ENCODE measurements at regions not wholly inside any gene's neighbourhood (a gene's known extent, or its start where the extent isn't known, plus 50 kb on each side); places are given as distances from the start of the nearest gene placed in this dataset.
"Not testable (repeated sequence)": the region's sequence is repeated elsewhere in the genome, so short reads cannot be mapped to it uniquely, and the experiment has no call there.

- DNase-seq: no peak
Observed at GRCh38 chr2:160736148-160737028, 242.8 kb upstream of the RBMS1 start.

GRCh38 chr2:160737247-160737646 lies 243.6 kb upstream of the RBMS1 start:
- DNase-seq: peak; percentile 69

GRCh38 chr2:160741271-160741670 lies 247.7 kb upstream of the RBMS1 start:
- no peak for DNase-seq

GRCh38 chr2:160741815-160742214 lies 248.2 kb upstream of the RBMS1 start:
- DNase-seq: no peak

GRCh38 chr2:160742667-160743066 lies 249.1 kb upstream of the RBMS1 start:
- DNase-seq: no peak

GRCh38 chr2:160747501-160748170 lies 254.0 kb upstream of the RBMS1 start:
- DNase-seq: no peak

GRCh38 chr2:160751021-160751420 lies 257.4 kb upstream of the RBMS1 start:
- no peak for DNase-seq

- no peak for DNase-seq
Observed at GRCh38 chr2:160752475-160753330, 259.1 kb upstream of the RBMS1 start.

- DNase-seq: no peak
Observed at GRCh38 chr2:160753331-160753654, 259.7 kb upstream of the RBMS1 start.

GRCh38 chr2:160753960-160754359 lies 260.4 kb upstream of the RBMS1 start:
- no peak for DNase-seq

GRCh38 chr2:160756481-160756880 lies 262.9 kb upstream of the RBMS1 start:
- no peak for DNase-seq

GRCh38 chr2:160762493-160763128 lies 269.0 kb upstream of the RBMS1 start:
- DNase-seq: not testable (repeated sequence)

- DNase-seq: no peak
Observed at GRCh38 chr2:160783474-160783873, 289.9 kb upstream of the RBMS1 start.

- no peak for DNase-seq
Observed at GRCh38 chr2:160784034-160784433, 290.4 kb upstream of the RBMS1 start.

GRCh38 chr2:160790738-160791137 lies 297.1 kb upstream of the RBMS1 start:
- DNase-seq: no peak

GRCh38 chr2:160791884-160792283 lies 298.3 kb upstream of the RBMS1 start:
- DNase-seq: no peak

- no peak for DNase-seq
Observed at GRCh38 chr2:160792837-160793236, 299.2 kb upstream of the RBMS1 start.

- DNase-seq: no peak
Observed at GRCh38 chr2:160794926-160795325, 301.3 kb upstream of the RBMS1 start.

- DNase-seq: no peak
Observed at GRCh38 chr2:160803881-160804280, 310.3 kb upstream of the RBMS1 start.

GRCh38 chr2:160810406-160810805 lies 316.8 kb upstream of the RBMS1 start:
- DNase-seq: no peak

GRCh38 chr2:160812830-160813505 lies 319.4 kb upstream of the RBMS1 start:
- DNase-seq: no peak

GRCh38 chr2:160813506-160813858 lies 319.9 kb upstream of the RBMS1 start:
- no peak for DNase-seq

Measured in NCI-H1048 (cell line).